H9 (cell line): ENCODE measurements at regions not wholly inside any gene's neighbourhood (a gene's known extent, or its start where the extent isn't known, plus 50 kb on each side); places are given as distances from the start of the nearest gene placed in this dataset.

Source experiments
- DNase-seq: peaks from one replicate; pipeline ENCODE4 v3.0.0-alpha.2; 2017
- H2AFZ ChIP-seq: one replicate; pipeline ENCODE4 v1.6.1; 2013; ENCODE audit warnings: mild to moderate bottlenecking, low read length, control low read depth, moderate library complexity
- H2AK5ac ChIP-seq: 2 replicates; pipeline ENCODE4 v1.6.1; 2013; ENCODE audit warnings: low read length, control low read depth, mixed read lengths; ENCODE audit not compliant: insufficient read length
- H2BK120ac ChIP-seq: one replicate; pipeline ENCODE4 v1.6.1; 2013; ENCODE audit warnings: low read depth, mild to moderate bottlenecking, low read length, control low read depth, inconsistent platforms; ENCODE audit not compliant: poor library complexity, severe bottlenecking
- H2BK12ac ChIP-seq: 2 replicates; pipeline ENCODE4 v1.6.1; 2013; ENCODE audit warnings: low read length, control low read depth, mixed read lengths, low read depth; ENCODE audit not compliant: insufficient read length
- H2BK15ac ChIP-seq: 2 replicates; pipeline ENCODE4 v1.6.1; 2013; ENCODE audit warnings: low read depth, low read length, control low read depth
- H2BK20ac ChIP-seq: one replicate; pipeline ENCODE4 v1.6.1; 2013; ENCODE audit warnings: low read depth, mild to moderate bottlenecking, low read length, control low read depth, inconsistent platforms; ENCODE audit not compliant: poor library complexity, severe bottlenecking
- H2BK5ac ChIP-seq: 2 replicates; pipeline ENCODE4 v1.6.1; 2013; ENCODE audit warnings: low read length, control low read depth, mixed read lengths; ENCODE audit not compliant: insufficient read length
- H3K14ac ChIP-seq: 2 replicates; pipeline ENCODE4 v1.6.1; 2013; ENCODE audit warnings: low read length, control low read depth; ENCODE audit not compliant: insufficient read depth
- H3K18ac ChIP-seq: 2 replicates; pipeline ENCODE4 v1.6.1; 2013; ENCODE audit warnings: low read depth, mild to moderate bottlenecking, mixed read lengths, low read length, control low read depth; ENCODE audit not compliant: insufficient read length
- H3K23ac ChIP-seq: 2 replicates; pipeline ENCODE4 v1.6.1; 2013; ENCODE audit warnings: low read length, control low read depth, mixed read lengths, low read depth; ENCODE audit not compliant: insufficient read length
- H3K23me2 ChIP-seq: 2 replicates; pipeline ENCODE4 v1.6.1; 2013; ENCODE audit warnings: low read depth, mild to moderate bottlenecking, mixed read lengths, low read length, control low read depth; ENCODE audit not compliant: insufficient read length, poor library complexity, severe bottlenecking
- H3K27ac ChIP-seq: 2 replicates; pipeline ENCODE4 v1.5.1; 2013; ENCODE audit warnings: low read length, control low read depth, mixed read lengths, low read depth; ENCODE audit not compliant: insufficient read length
- H3K27me3 ChIP-seq: 2 replicates; pipeline ENCODE4 v1.6.1; 2013; ENCODE audit warnings: low read length, control low read depth, inconsistent platforms; ENCODE audit not compliant: insufficient read depth
- H3K4ac ChIP-seq: 2 replicates; pipeline ENCODE4 v1.6.1; 2013; ENCODE audit warnings: low read depth, mild to moderate bottlenecking, control low read depth, inconsistent platforms, low read length, moderate library complexity
- H3K4me1 ChIP-seq: 2 replicates; pipeline ENCODE4 v1.6.1; 2013; ENCODE audit warnings: low read length, control low read depth, inconsistent platforms; ENCODE audit not compliant: insufficient read depth
- H3K4me2 ChIP-seq: 2 replicates; pipeline ENCODE4 v1.6.1; 2013; ENCODE audit warnings: low read length, control low read depth, mixed read lengths; ENCODE audit not compliant: insufficient read length, insufficient read depth
- H3K56ac ChIP-seq: 2 replicates; pipeline ENCODE4 v1.6.1; 2013; ENCODE audit warnings: low read depth, mild to moderate bottlenecking, mixed read lengths, low read length, control low read depth; ENCODE audit not compliant: insufficient read length
- H3K79me1 ChIP-seq: 2 replicates; pipeline ENCODE4 v1.6.1; 2013; ENCODE audit warnings: low read depth, mild to moderate bottlenecking, moderate library complexity, low read length, control low read depth, inconsistent platforms; ENCODE audit not compliant: insufficient read depth, poor library complexity, severe bottlenecking
- H3K79me2 ChIP-seq: 2 replicates; pipeline ENCODE4 v1.6.1; 2013; ENCODE audit warnings: low read length, control low read depth, inconsistent platforms; ENCODE audit not compliant: insufficient read depth
- H3K9ac ChIP-seq: 2 replicates; pipeline ENCODE4 v1.6.1; 2013; ENCODE audit warnings: low read length, control low read depth, mixed read lengths; ENCODE audit not compliant: insufficient read length; ENCODE audit errors: extremely low read depth
- H3K9me3 ChIP-seq: one replicate; pipeline ENCODE4 v1.6.1; 2013; ENCODE audit warnings: low read depth, low read length, inconsistent platforms; ENCODE audit not compliant: control insufficient read depth
- H3T11ph ChIP-seq: one replicate; pipeline ENCODE4 v1.6.1; 2013; ENCODE audit warnings: mild to moderate bottlenecking, low read length, control low read depth, inconsistent platforms
- H4K20me1 ChIP-seq: one replicate; pipeline ENCODE4 v1.6.1; 2013; ENCODE audit not compliant: control insufficient read depth, insufficient read length, insufficient read depth
- H4K5ac ChIP-seq: 2 replicates; pipeline ENCODE4 v1.6.1; 2013; ENCODE audit warnings: low read depth, mild to moderate bottlenecking, mixed read lengths, low read length, control low read depth; ENCODE audit not compliant: insufficient read length
- H4K8ac ChIP-seq: replicated peaks from 2 replicates; pipeline ENCODE4 v1.6.1; 2013; ENCODE audit warnings: low read length, control low read depth, mixed read lengths, low read depth; ENCODE audit not compliant: insufficient read length
- H4K91ac ChIP-seq: 2 replicates; pipeline ENCODE4 v1.6.1; 2013; ENCODE audit warnings: low read depth, mild to moderate bottlenecking, moderate library complexity, mixed read lengths, low read length, control low read depth; ENCODE audit not compliant: insufficient read length
- H3K27ac Mint-ChIP-seq, 3 experiments: 2 replicates in 2 of 3; 3 replicates in 1 of 3; pipeline ENCODE4 v1.8.0; 2020 to 2021; ENCODE audit warnings: mixed read lengths in 3 of 3, mild to moderate bottlenecking in 1 of 3, moderate library complexity in 1 of 3
- H3K27me3 Mint-ChIP-seq: 2 replicates; pipeline ENCODE4 v1.8.0; 2021; ENCODE audit warnings: low read depth, mild to moderate bottlenecking, moderate library complexity, mixed read lengths
- H3K36me3 Mint-ChIP-seq, 3 experiments: 2 replicates in 2 of 3; 3 replicates in 1 of 3; pipeline ENCODE4 v1.8.0; 2020 to 2021; ENCODE audit warnings: low read depth in 3 of 3, mixed read lengths in 3 of 3; ENCODE audit not compliant: insufficient read depth in 1 of 3
- H3K4me1 Mint-ChIP-seq, 2 experiments: 2 replicates each; pipeline ENCODE4 v1.8.0; 2020; ENCODE audit warnings: mixed read lengths in 2 of 2
- H3K4me3 Mint-ChIP-seq, 2 experiments: 2 replicates in 1 of 2; 3 replicates in 1 of 2; pipeline ENCODE4 v1.8.0; 2020 to 2021; ENCODE audit warnings: mild to moderate bottlenecking in 2 of 2, mixed read lengths in 2 of 2, moderate library complexity in 1 of 2
- H3K9me3 Mint-ChIP-seq, 2 experiments: 2 replicates in 1 of 2; 3 replicates in 1 of 2; pipeline ENCODE4 v1.8.0; 2020; ENCODE audit warnings: mild to moderate bottlenecking in 2 of 2, mixed read lengths in 2 of 2, moderate library complexity in 1 of 2
- WGBS: extraction: QIAGEN DNeasy Blood & Tissue Kit; methylation state at CpG from one replicate; pipeline ENCODE4 v1.1.7; 2013; ENCODE audit warnings: missing lambda C conversion rate, low lambda C conversion rate, mixed read lengths; ENCODE audit not compliant: insufficient read length; ENCODE audit errors: extremely low coverage; 5-methylcytosine and 5-hydroxymethylcytosine counted together
- TF ChIP-seq, protein P1 (sequence below): fragments of 200-600 bp; sonication (generic); conservative IDR thresholded peaks from 3 replicates; pipeline ENCODE4 v1.8.0; 2021; ENCODE audit warnings: antibody characterized with exemption, mild to moderate bottlenecking

DNA sequence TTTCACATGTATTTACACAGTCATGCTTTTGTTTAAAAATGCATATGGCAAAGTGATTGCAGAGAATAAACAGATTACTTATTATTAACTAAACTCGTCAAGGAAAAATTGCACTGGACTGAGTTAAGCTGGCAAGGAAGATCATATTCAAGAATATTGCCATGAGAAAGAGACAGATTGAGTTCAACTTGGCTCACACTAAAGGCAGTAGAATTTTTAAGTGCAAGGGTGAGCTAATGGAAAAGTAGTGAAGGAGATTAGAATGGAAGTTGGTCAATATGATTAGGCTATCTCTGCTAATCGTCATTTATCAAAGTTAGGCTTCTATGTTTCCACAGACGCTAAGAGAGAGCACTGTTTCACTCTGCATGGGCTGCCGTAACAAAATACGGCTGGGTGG is 557.6 kb downstream of the PRR16 start:
- no peaks in the 10 kb centered on the region for H3K9me3 ChIP-seq
- H3K79me2 ChIP-seq: no peaks in the 10 kb centered on the region
- no peak overlapping the region for H2BK5ac ChIP-seq
- no peak overlapping the region for H2BK120ac ChIP-seq
- no peak overlapping the region for H3K27ac Mint-ChIP-seq
- no peaks in the 10 kb centered on the region for H3K79me1 ChIP-seq
- H3K18ac ChIP-seq: no peak overlapping the region
- WGBS: no CpG with 5 or more reads among the region's 5 CpGs
- H4K8ac ChIP-seq: no peak overlapping the region
- H3K36me3 Mint-ChIP-seq: no peaks in the 10 kb centered on the region
- H4K5ac ChIP-seq: no peak overlapping the region
- H2AFZ ChIP-seq: peak overlapping the region; percentile 40
- no peaks in the 10 kb centered on the region for H3K23me2 ChIP-seq
- no peaks in the 10 kb centered on the region for H3K27me3 Mint-ChIP-seq
- no peak overlapping the region for H2AK5ac ChIP-seq
- H3K9ac ChIP-seq: no peak overlapping the region
- H3K14ac ChIP-seq: no peak overlapping the region
- H3K27me3 ChIP-seq: no peaks in the 10 kb centered on the region
- H3K4me1 ChIP-seq: no peaks in the 10 kb centered on the region
- no peak overlapping the region for H2BK12ac ChIP-seq
- H4K91ac ChIP-seq: no peak overlapping the region
- no peak overlapping the region for H3K4ac ChIP-seq
- no peak overlapping the region for H3K23ac ChIP-seq
- TF ChIP-seq, protein P1, sequence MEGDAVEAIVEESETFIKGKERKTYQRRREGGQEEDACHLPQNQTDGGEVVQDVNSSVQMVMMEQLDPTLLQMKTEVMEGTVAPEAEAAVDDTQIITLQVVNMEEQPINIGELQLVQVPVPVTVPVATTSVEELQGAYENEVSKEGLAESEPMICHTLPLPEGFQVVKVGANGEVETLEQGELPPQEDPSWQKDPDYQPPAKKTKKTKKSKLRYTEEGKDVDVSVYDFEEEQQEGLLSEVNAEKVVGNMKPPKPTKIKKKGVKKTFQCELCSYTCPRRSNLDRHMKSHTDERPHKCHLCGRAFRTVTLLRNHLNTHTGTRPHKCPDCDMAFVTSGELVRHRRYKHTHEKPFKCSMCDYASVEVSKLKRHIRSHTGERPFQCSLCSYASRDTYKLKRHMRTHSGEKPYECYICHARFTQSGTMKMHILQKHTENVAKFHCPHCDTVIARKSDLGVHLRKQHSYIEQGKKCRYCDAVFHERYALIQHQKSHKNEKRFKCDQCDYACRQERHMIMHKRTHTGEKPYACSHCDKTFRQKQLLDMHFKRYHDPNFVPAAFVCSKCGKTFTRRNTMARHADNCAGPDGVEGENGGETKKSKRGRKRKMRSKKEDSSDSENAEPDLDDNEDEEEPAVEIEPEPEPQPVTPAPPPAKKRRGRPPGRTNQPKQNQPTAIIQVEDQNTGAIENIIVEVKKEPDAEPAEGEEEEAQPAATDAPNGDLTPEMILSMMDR: no peak
- no peaks in the 10 kb centered on the region for H3K9me3 Mint-ChIP-seq
- no peak overlapping the region for H2BK15ac ChIP-seq
- no peak overlapping the region for H3K4me3 Mint-ChIP-seq
- H3K27ac ChIP-seq: no peak overlapping the region
- no peaks in the 10 kb centered on the region for H3K4me1 Mint-ChIP-seq
- no peaks in the 10 kb centered on the region for H4K20me1 ChIP-seq
- DNase-seq: no peak
- no peak overlapping the region for H2BK20ac ChIP-seq
- H3K4me2 ChIP-seq: no peak overlapping the region
- no peak overlapping the region for H3K56ac ChIP-seq
- H3T11ph ChIP-seq: no peak overlapping the region
